HG03520 (cell line): ENCODE measurements at regions not wholly inside any gene's neighbourhood (a gene's known extent, or its start where the extent isn't known, plus 50 kb on each side); places are given as distances from the start of the nearest gene placed in this dataset.

Source experiments
- ATAC-seq: cut with Tn5 transposase; IDR thresholded peaks from one replicate; pipeline ENCODE4 v1.9.1; 2021; ENCODE audit warnings: mild to moderate bottlenecking, moderate library complexity; ENCODE audit not compliant: unreplicated experiment

DNA sequence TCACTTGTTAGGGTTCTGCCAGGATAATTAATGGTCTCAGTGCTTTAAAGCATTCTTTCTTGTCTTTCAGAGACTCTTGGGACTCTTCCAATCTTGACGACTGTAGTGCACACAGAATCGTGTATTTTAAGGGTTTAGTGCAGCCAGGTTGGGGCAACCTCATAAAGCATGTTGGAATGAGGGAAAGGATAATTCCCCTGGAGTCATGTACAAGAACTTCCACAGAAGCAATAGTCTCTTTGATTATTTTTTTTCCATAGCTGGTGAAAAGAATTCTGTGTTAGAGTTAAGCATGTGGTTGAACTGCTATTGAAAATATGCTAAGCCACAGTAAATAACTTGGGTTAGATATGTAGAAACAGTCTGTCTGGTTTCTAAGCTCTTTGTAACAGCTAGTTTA, 246.8 kb upstream of the DAAM1 start:
- no peak for ATAC-seq

DNA sequence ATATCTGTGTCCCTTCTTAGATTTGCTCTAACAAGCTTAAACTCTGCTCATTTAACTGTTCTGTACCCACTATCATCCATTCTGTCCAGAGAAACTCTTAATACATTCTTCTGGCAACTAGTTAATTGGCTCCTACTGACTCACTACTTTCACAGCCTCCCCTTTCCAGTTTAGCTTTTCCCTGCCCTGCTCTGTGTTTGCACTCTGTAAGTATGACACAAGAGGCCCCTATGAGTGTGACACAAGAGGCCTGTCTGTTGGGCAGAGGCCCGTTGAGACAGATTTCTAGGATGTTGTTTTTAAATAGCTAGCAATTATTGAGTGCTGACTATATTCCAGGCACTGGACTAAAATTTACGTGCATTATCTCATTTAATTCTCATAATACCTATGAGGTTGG, 246.0 kb upstream of the DAAM1 start:
- ATAC-seq = no peak

DNA sequence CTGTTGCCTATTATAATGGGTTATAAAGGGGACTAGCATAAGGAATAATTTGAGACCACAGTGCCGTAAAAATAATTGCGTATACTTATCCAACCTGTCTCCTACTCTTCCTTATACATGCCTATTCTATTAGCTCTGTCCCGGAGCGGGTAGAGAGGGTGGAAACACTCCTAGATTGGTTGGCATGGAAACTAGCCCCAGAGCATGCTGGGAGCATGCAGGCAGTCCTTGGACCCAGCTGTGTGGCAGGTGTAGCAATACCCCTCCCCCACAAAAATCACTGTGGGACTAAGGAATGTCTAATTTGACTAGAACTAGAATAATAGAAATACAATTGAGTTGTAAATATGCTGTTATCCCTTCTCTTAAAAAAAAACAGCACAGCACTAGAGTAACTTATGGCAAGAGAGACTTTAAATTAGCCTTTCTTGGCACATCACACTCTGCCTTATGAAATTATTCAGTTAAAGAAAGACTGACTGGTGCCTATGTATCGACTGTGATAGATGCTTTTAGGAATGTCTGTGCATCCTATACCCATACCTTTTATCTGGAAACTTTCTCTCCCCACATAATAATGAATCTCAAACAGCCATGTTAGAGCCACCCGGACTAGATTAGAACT, 244.0 kb upstream of the DAAM1 start:
- no peak for ATAC-seq

DNA sequence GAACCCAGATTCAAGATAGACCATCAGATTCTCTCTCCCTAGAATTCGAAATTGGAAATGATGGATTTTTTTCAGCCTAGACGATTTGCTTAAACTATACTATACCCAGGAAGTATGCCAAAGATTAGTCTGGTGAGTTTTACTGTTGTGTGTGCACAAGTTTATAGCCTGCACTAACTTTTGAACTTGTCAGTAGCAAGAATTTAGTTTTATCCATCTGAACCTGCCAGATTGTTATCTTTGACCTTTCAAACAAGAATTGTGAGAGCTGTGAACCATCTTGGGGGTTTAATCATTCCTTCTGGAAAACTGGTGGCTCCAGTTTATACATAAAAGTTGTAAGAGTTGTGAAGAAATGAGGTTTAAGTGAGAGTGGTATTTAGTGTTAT, 243.5 kb upstream of the DAAM1 start:
- no peak for ATAC-seq

DNA sequence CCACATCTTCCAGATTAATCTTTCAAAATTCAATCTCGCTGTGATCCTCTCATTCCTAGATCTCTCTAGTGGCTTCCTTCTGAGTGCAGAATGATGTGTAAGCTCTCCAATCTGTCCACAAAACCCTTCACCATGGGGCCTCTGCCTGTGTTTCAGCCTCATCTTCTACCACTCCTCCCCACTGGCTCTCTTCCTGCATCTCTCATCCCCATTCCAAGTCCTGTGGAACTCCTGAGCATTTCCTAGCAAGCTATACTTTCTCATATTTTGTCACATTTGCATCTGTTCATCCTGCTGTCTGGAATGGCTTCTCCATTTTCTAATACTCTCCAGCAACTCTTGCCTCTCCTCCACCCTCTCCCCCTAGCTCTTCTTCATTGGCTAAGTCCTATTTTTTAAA, 242.0 kb upstream of the DAAM1 start:
- ATAC-seq = no peak

DNA sequence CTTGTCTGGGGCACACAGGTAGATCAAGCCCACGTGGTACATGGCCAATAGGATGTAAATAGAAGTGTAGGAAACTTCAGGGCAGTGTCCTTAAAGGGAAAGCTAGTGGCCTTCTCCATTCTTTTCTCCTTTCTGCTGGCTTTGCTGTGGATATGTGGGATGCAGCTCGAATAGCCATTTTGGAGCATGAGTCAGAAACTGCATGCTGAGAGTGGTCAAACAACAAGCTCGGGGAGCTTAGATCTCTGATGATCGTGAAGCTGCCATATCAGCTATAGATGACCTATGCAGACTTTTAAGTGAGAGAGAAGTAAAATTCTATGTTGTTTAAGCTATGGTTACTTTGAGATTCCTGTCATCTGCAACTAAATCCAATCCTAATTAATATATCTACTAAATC, 241.3 kb upstream of the DAAM1 start:
- no peak for ATAC-seq

DNA sequence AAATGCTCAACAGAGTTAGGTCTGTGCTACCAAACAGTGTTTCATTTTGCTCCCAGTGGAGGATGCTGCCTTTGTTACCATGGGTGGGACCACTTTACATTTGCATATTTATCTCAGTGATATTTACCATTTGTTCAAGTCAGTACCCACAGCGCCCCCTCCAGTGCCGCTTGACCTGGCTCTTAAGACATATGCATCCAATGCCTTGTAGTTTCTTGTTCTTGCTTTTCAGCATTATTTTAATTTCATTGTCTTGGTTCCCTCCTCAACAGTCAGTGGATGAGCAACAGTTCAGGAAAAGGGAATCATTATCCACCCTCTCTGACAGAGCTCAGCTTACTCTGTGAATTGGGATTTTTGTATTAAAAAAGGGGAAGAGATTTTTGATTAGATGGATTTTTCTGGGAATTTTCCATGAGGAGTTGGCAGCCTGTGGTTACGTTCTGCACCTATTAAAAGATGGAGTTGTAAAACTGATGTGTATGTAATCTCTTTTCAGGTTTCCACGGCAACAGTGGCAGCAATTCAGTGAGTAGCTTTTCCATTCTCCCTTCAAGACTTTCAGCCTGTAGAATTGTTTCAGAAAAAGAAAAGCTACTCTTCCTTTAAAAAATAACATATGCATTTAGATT, 240.5 kb upstream of the DAAM1 start:
- ATAC-seq = no peak

DNA sequence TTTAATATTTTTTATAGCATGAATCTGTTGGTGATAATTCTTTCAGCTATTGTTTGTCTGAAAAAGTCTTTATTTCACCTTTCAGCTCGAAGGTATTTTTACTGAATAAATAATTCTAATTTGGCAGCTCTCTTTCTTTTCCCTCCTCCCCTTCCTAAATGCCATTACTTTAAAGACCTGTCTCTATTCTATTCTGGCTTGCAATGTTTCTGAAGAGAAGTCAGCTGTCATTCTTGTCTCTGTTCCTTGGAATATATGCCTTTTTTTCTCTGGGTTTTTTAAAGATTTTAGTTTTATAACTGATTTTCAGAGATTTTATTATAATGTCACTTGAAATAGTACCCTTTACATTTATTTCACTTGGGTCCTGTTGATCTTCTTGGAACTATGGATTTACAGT, 237.9 kb upstream of the DAAM1 start:
- ATAC-seq = no peak

DNA sequence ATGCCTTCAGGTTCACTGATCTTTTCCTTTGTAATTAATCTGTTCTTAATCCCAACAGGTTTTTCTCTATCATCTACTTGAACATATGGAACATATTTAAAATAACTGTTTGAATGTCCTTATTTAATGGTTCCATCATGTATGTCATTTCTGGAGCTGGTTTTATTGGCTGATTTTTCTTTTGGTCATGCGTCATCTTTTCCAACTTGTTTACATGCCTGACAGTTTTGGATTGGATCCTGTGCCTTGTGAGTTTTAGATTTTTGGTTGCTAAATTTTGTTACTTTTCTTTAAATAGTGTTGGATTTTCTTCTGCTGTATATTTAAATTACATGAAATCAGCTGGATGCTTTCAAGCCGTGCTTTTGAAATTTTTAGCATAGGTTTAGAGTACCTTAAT, 237.3 kb upstream of the DAAM1 start:
- ATAC-seq = no peak

DNA sequence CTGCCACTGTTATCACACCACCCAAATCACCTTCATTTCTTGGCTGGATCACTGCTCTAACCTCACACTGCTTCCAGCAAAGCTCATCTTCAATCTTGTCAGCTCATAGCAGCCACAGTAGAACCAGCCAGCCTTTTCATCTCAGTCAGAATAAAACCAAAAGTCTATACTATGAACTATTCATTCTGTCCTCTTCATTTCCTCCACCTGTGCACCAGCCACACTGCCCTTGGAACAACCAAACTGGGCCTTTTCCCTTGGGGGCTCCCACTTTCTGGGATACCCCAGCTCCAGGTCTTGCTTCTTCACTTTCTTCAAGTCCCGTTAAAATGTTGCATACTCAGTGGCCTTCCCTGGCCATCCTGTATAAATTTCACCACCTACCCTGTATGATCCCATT, 234.4 kb upstream of the DAAM1 start:
- no peak for ATAC-seq

DNA sequence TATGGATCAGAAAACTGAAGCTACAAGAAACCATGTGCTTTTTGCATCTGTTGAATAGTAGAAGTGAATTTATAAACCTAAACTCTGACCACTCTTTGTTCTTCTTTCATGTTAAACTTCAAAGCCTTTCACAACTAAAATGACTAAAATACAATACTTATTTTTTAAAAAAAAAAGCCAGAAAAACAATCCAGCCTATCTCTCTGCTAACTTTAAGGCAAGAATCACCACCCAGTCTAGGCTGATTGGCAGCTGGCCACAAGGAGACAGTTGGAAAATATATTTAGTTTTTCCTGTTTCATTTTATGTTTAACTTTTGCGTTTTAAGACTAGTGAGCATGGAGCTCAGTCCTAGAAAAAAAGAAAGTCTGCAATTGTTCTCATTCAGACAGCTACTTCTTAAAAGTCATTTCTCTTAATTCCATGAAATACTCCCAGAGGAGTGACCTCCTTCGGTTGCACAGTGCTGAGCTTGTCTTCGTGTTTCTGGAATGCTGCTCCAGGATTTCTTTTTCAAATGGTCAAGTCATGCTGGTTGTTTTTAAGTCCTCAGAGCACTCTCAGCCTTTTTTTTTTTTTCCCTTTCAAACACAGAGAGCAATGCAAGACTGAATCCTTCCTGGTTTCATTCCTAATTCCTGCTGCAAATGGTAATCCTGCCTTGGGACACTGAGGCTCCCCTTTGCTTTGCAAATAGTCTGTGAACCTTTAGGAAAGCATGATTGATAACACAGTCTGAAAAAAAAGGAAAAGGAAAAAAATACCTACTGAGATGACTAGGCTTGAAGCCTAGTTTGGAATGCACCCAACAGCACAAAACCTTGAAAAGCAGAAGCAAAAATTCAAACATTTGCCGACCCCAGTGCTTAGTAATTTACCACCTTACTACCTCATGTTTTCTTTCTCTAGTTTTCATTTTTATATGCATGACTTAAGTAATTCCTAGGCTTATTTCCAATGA, 233.3 kb upstream of the DAAM1 start:
- ATAC-seq = no peak

DNA sequence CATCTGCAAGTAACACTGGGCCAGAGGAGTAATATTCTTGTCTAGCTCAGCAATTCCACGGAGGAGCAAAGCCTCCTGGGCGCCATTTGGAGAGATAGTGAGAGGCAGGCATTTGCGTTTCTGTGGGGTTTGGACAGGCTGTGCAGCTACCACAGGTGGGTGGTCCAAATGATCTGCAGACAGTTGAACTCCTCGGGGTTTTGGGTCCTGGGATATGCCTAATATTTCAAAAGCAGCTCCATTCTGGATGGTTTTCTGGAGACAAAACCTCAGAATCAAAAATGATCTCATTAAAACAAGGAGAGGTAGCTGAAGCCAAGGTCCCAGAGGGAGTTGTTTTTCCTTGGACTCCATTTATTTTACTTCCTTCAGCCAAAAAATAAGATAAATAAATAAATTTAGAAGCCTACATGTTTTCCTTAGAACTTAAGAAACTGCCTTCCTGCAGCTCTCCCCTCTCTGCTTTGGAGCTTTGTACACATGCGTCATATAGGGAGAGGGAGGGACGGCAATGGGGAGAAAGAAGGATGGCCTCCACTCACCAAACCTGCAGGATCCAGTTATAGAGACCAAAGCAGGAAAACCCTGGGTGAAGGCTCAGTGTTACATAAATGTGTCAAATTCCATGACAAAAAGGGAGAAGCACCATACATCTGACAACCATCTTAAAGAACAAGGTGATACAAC, 227.3 kb upstream of the DAAM1 start:
- ATAC-seq = no peak

DNA sequence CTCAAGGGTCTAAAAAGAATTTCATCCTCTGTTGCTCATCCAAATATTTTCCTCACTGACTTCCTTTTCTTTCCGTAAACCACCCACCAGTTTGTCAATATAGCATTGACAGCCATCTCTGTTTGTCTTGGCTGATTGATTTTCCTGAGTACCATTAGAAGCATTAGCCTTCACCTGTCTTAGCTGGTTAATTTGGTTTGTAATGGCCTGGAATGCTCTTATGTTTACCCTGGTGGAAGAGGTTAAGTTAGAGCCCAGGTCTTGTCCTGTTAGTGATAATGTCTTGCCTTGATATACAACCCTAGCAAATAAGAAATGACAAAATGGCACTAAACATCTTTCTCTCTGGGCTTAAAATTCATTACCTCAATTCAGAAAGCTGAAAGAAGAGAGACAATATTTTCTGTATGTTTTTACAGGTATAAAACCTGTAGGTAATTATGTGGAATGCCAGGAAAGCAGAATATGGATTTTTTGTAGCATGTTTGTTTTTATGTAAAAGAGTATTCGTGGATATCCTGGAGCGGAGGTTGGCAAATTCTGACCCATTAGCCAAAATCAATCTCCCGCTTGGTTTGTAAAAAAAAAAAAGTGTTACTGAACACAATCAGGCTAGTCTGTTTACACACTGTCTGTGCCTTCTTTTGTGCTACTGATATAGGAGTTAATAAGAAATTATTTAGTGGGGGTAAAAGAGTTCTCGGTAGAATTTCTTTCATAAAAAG, 224.4 kb upstream of the DAAM1 start:
- ATAC-seq = no peak

DNA sequence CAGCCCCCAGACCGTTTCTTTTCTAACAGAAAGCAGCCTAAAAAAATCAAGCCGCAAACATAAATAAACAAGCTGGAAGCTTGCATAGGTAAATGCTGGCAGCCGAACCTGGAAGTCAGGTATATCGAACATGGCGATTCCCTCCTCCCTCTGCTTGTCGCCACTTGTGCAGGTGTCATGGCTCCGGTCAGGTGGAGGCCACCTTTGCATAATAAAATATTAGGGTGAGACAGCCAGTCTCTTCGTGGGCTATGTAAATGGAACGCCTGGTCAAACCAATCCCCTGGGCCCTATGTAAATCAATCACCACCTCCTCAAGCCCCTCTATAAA, 223.9 kb upstream of the DAAM1 start:
- no peak for ATAC-seq

DNA sequence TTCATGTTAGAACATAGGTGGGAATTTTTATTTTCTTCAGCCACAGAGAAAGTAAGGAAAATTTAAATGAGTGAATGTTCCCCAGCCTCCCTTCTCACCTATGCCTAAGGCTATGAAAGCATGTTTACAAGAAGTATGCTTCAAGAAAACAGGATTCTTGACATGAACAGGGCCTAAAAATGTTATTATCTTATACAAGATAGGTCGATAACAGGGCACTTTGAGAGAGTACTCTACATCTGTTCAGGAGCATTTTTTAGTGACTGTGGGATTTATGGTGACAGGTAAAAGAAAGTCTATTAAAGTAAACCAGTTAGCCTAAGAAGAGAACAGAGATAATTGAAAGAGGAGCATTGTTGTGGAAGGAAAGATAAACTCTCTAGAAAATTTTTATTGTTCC, 222.9 kb upstream of the DAAM1 start:
- no peak for ATAC-seq

DNA sequence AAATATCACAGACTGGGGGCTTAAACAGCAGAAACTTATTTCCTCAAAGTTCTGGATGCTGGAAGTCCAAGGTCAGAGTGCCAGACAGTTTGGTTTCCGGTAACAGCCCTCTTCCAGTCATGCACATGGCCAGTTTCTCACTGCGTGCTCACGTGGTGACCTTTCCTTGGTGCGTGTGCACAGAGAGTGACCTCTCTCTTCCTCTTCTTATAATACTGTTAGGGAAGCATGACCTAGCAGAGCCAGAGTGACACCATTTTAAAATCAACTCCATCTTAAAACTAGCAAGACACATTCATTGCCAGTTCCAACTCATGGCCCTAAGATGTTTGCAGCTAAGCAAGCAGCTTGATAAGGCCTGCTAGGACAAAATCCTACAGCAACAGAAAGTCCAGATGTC, 221.5 kb upstream of the DAAM1 start:
- ATAC-seq = no peak

DNA sequence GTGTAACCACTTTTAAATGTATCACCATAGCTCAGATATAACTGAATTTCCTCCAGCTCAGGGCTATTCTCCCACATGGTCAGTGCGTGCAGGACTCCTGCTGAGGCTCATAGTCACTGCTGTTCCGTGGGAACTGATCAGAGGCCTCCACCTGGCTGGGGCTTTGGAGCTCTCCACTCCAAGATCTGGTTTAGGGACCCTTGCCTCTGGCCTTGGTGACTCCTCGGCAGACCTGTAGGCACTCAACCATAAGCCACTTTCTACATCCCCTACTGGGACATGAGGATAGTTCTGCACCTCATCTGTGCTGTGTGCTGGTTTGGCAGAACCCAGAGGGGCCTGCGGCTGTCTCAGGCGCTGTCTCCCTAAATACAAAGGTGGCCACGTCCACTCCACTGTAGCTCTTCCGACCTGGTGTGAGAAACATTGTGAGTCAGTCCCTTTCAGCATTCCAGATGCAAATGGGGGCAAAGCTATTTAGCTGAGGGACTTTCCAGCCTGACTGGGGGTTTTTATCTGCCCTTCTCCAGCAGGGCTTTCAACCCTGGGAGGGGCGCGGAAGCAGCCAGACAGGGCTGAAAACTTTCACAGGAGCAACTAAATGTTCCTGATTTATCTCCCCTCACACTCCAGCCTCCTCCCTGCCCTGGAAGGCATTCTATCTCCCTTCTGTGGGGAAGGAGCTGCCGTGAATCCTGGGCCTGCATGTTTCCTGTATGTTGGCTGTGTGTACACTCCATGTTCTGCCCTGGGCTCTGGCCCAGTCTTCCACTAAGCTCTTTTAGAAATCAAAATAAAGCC, 218.3 kb upstream of the DAAM1 start:
- peak; percentile 49 for ATAC-seq

DNA sequence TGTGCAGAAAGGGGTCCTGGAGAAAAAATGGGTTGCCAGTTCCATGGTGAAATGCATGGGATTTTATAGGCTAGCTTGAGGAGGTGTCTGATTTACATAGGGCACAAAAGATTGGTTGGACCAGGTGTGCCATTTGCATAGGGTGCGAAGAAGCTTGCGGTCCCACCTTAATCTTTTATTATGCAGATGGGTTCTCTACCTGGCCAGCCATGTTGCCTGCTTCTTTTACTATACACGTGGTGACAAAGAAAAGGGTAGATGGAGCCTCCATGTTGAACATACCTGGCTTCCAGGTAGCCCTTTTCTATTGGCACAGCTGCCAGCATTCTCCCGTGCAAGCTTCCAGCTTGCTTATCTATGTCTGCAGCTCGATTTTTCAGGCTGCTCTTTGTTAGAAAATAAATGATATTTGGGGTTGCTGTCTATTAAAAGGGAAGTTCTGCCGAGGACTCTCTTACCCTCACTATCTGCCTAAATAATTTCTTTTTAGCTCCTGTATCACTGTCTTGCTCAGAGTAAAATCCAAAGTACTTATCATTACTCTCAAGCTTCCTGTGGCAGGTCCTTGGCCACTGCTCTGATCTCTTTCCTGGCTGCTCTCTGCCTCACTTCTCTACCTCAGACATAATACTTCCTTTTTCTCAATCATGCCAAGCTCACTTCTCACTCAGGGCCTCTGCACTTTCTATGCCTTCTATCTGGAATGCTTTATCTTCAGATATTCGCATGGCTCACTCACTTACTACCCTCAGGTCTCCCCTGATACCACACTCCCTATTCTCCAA, 216.0 kb upstream of the DAAM1 start:
- no peak for ATAC-seq

DNA sequence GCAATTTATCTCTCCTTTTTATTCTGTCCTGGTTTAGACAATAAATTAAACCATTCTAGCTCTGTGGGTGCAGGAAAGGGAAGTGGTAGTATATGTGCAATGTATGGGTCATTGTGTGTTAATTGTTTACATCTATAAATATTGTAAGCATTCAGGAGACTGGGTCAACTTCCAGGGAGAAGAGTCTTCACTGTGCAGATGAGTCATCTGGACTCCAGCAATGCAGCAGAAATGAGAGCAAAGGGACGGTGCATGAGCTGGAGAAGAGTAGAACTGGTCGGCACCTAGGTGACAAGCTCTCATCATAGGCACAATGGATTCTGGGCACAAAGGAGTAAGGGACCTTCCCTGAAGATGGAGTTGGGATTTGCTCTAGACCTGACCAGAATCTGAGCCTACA, 211.1 kb upstream of the DAAM1 start:
- no peak for ATAC-seq
